A673 (cell line): ENCODE measurements at regions not wholly inside any gene's neighbourhood (a gene's known extent, or its start where the extent isn't known, plus 50 kb on each side); places are given as distances from the start of the nearest gene placed in this dataset.

Experiments
- BruUV-seq: library from RNA; stranded (reverse); fragments of 400-500 nt; replicated peaks from 2 replicates; lab custom pipeline; 2021; lab: Mats Ljungman, UMichigan
- CTCF ChIA-PET: fragments of 300-600 bp; sonication (Branson Sonifier 250); formaldehyde crosslinking; loops from one replicate; lab custom pipeline; 2022; ENCODE audit warnings: antibody characterized with exemption; lab: Charles Lee
- POLR2A ChIA-PET: fragments of 300-600 bp; sonication (Branson Sonifier 250); formaldehyde crosslinking; loops from one replicate; lab custom pipeline; 2022; ENCODE audit warnings: antibody characterized with exemption; ENCODE audit not compliant: low non-redundant PET; lab: Charles Lee
- DNase-seq: peaks from one replicate; pipeline ENCODE4 v3.0.0-alpha.2; 2015; ENCODE audit warnings: low spot score
- H3K27ac ChIP-seq: fragments of 200-600 bp; sonication (generic); 2 replicates; pipeline ENCODE4 v1.5.1; 2016; ENCODE audit warnings: mixed run types, low read depth, mild to moderate bottlenecking, mixed read lengths, antibody characterized with exemption, low read length; ENCODE audit not compliant: poor library complexity, severe bottlenecking
- H3K27me3 ChIP-seq: fragments of 200-600 bp; sonication (generic); replicated peaks from 2 replicates; pipeline ENCODE4 v1.6.1; 2017; ENCODE audit warnings: mixed run types, low read depth, mild to moderate bottlenecking, mixed read lengths, antibody characterized with exemption, low read length; ENCODE audit not compliant: insufficient read depth, poor library complexity
- H3K36me3 ChIP-seq: fragments of 200-600 bp; sonication (generic); 2 replicates; pipeline ENCODE4 v1.6.1; 2016; ENCODE audit warnings: mixed run types, mild to moderate bottlenecking, mixed read lengths, antibody characterized with exemption, low read length; ENCODE audit not compliant: insufficient read depth, poor library complexity, severe bottlenecking
- H3K4me1 ChIP-seq: fragments of 200-600 bp; sonication (generic); 2 replicates; pipeline ENCODE4 v1.6.1; 2017; ENCODE audit warnings: mixed run types, mild to moderate bottlenecking, mixed read lengths, antibody characterized with exemption, low read length; ENCODE audit not compliant: insufficient read depth, poor library complexity, severe bottlenecking
- H3K4me3 ChIP-seq: fragments of 200-600 bp; sonication (generic); 2 replicates; pipeline ENCODE4 v1.5.1; 2016; ENCODE audit warnings: low read depth, mixed run types, mild to moderate bottlenecking, mixed read lengths, low read length; ENCODE audit not compliant: poor library complexity, severe bottlenecking
- H3K9me3 ChIP-seq: fragments of 200-600 bp; sonication (generic); 2 replicates; pipeline ENCODE4 v1.6.1; 2016; ENCODE audit warnings: mixed run types, low read depth, mild to moderate bottlenecking, mixed read lengths, antibody characterized with exemption, low read length; ENCODE audit not compliant: poor library complexity, severe bottlenecking
- EZH2 ChIP-seq: fragments of 200-600 bp; sonication (generic); IDR thresholded peaks from 2 replicates; pipeline ENCODE4 v1.6.1; 2017; ENCODE audit warnings: borderline replicate concordance, low read depth, mild to moderate bottlenecking, mixed read lengths, antibody characterized with exemption, low read length; ENCODE audit not compliant: poor library complexity, severe bottlenecking
- intact Hi-C: fragments of 100-400 bp; cut with micrococcal nuclease; formaldehyde crosslinking; loops from one replicate; pipeline ENCODE4 v1.10.0; 2022; ENCODE audit not compliant: unreplicated experiment
- TF ChIP-seq, protein P1 (sequence below): fragments of 300-800, 200-600 bp; sonication (generic); conservative IDR thresholded peaks from 2 replicates; pipeline ENCODE4 v1.5.1; 2017; ENCODE audit warnings: low read depth, mild to moderate bottlenecking, antibody characterized with exemption, low read length, moderate library complexity, mixed read lengths

DNA sequence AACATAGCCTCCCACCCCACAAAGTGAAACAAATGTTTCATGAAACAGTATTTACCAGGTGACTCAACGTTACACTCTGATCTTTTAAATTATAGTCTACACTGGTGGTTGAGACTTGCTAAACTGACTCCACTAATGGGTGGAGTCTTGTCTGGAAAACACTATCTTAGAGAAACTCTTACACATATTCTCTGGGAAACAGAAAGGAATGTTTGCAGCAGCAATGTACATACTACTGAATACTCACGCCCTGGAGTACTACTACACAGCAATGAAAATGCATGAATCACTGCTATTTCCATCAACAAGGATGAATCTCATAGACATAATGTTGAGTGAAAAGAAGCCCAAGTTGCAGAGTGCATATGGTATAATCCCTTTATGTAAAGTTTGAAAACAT lies 208.5 kb upstream of the IGFBP7 start:
- Histone ChIP-seq H3K27me3 (no peaks in the 10 kb centered on the region), H3K36me3 (no peaks in the 10 kb centered on the region), H3K27ac (no peak overlapping the region), H3K4me1 (no peaks in the 10 kb centered on the region), H3K4me3 (no peak overlapping the region), H3K9me3 (no peaks in the 10 kb centered on the region)
- DNase-seq = no peak
- CTCF ChIA-PET = no interaction called here
- TF ChIP-seq, protein P1, sequence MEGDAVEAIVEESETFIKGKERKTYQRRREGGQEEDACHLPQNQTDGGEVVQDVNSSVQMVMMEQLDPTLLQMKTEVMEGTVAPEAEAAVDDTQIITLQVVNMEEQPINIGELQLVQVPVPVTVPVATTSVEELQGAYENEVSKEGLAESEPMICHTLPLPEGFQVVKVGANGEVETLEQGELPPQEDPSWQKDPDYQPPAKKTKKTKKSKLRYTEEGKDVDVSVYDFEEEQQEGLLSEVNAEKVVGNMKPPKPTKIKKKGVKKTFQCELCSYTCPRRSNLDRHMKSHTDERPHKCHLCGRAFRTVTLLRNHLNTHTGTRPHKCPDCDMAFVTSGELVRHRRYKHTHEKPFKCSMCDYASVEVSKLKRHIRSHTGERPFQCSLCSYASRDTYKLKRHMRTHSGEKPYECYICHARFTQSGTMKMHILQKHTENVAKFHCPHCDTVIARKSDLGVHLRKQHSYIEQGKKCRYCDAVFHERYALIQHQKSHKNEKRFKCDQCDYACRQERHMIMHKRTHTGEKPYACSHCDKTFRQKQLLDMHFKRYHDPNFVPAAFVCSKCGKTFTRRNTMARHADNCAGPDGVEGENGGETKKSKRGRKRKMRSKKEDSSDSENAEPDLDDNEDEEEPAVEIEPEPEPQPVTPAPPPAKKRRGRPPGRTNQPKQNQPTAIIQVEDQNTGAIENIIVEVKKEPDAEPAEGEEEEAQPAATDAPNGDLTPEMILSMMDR = no peak
- no peak for TF ChIP-seq EZH2
- intact Hi-C loops = no loop called here
- BruUV-seq = no TSS peak
- POLR2A ChIA-PET = no interaction called here

DNA sequence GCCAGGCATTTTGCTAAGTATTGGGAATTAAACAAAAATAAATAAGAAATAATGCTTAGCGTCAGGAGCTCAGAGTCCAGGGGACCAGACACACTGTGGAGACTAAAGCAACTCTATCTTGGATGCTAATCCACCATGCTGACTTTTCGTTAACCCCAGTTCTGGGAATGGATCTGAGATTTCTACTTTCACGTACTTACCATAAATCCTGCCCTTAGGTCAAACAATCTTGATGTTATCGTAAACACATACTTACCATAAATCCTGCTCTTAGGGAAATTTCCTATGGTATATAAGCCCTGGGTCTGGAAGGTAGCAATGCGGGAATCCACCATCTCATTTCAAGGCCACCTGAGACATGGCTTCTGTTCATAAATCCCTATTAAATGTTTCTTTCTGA lies 204.5 kb upstream of the IGFBP7 start:
- no peak overlapping the region for H3K27ac ChIP-seq
- H3K36me3 ChIP-seq = no peaks in the 10 kb centered on the region
- DNase-seq = no peak
- no TSS peak for BruUV-seq
- no peaks in the 10 kb centered on the region for H3K4me1 ChIP-seq
- CTCF ChIA-PET = no interaction called here
- H3K4me3 ChIP-seq = no peak overlapping the region
- POLR2A ChIA-PET = no interaction called here
- intact Hi-C loops = no loop called here
- no peaks in the 10 kb centered on the region for H3K9me3 ChIP-seq
- no peak for TF ChIP-seq EZH2
- TF ChIP-seq, protein P1 = no peak
- no peaks in the 10 kb centered on the region for H3K27me3 ChIP-seq

DNA sequence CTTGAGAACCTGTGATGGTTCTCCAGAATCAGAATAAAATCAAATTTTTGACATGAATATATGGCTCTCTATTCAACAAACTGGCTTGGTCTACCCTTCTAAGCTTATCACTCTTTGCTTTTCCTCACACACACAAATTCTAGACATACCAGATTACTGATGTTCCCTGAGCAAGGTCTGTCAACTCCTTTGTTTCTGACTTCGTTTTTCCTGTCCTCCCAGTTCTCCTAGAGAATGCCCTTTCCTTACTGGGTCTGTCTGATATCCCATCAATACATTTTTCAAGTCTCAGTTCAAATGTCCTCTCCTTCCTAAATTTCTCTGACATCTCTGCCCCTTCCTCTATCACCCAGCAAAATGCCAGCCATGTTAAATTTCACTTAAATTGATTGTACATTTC lies 202.1 kb upstream of the IGFBP7 start:
- intact Hi-C loops = no loop called here
- BruUV-seq = no TSS peak
- no peak for TF ChIP-seq EZH2
- TF ChIP-seq, protein P1 = no peak
- Histone ChIP-seq H3K27ac (no peak overlapping the region), H3K4me1 (no peaks in the 10 kb centered on the region), H3K27me3 (no peaks in the 10 kb centered on the region), H3K4me3 (no peak overlapping the region), H3K36me3 (no peaks in the 10 kb centered on the region), H3K9me3 (no peaks in the 10 kb centered on the region)
- ChIA-PET POLR2A (no interaction called here), CTCF (no interaction called here)
- no peak for DNase-seq
